Panc1 (cell line): ENCODE measurements at regions not wholly inside any gene's neighbourhood (a gene's known extent, or its start where the extent isn't known, plus 50 kb on each side); places are given as distances from the start of the nearest gene placed in this dataset.

ENCODE experiments used
- CTCF ChIP-seq: fragments of 450-650 bp; IDR thresholded peaks from 2 replicates; pipeline ENCODE4 v1.5.1; 2017; ENCODE audit warnings: mild to moderate bottlenecking
- POLR2AphosphoS5 ChIP-seq: IDR thresholded peaks from 2 replicates; pipeline ENCODE4 v1.6.1; 2012; ENCODE audit warnings: mild to moderate bottlenecking, low read depth, low read length, moderate library complexity
- REST ChIP-seq, 2 experiments: IDR thresholded peaks; 2 replicates each; pipeline ENCODE4 v1.6.1; 2011 to 2012; ENCODE audit warnings: low read depth in 2 of 2, control low read depth in 1 of 2, low read length in 1 of 2, mild to moderate bottlenecking in 1 of 2, moderate library complexity in 1 of 2; ENCODE audit not compliant: insufficient read depth in 1 of 2
- SIN3A ChIP-seq: IDR thresholded peaks from 2 replicates; pipeline ENCODE4 v1.6.1; 2012; ENCODE audit warnings: low read depth, mild to moderate bottlenecking, low read length, moderate library complexity, borderline replicate concordance; ENCODE audit not compliant: insufficient read depth

GRCh38 chr6:77561768-77562314 lies 91.0 kb upstream of the MEI4 start:
- TF ChIP-seq CTCF = no peak
- no peak for TF ChIP-seq POLR2AphosphoS5
- TF ChIP-seq REST (IDR thresholded peaks at IDR 0.05; ENCODE audit: insufficient read depth in 1 of 2, low read depth in 2 of 2, low read length in 1 of 2) = no peak
- no peak for TF ChIP-seq SIN3A
